EH (cell line): ENCODE measurements at regions not wholly inside any gene's neighbourhood (a gene's known extent, or its start where the extent isn't known, plus 50 kb on each side); places are given as distances from the start of the nearest gene placed in this dataset.
A peak's percentile ranks its signal among the peaks of the same experiment; 100 is the strongest.

Source experiments
- DNase-seq: peaks from one replicate; pipeline ENCODE4 v3.0.0-alpha.2; 2015; ENCODE audit warnings: low read depth

GRCh38 chr16:74094962-74095361 is 201.7 kb upstream of the PSMD7 start:
- no peak for DNase-seq

GRCh38 chr16:74094514-74094913 is 202.1 kb upstream of the PSMD7 start:
- no peak for DNase-seq

GRCh38 chr16:74092336-74092735 is 204.3 kb upstream of the PSMD7 start:
- DNase-seq: no peak

DNA sequence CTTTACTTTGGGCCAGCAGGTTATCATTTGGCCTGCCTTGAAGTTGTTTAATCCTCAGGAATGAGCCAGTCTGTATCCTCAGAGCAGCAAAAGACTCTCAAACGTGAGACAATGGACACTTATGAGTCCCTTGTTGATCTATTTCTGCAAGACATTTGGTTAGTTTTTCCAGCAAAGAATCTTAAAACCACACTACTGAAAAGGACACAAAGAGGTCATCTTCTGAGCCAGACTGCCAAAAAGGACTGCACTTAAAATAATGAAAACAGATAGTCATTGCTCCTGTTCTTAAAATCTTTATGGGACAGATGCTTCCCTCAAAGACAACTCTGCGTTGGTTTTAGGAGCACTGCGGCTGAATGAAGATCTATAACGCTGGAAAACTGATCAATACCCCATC is 205.7 kb upstream of the PSMD7 start:
- no peak for DNase-seq

GRCh38 chr16:74083541-74083940 is 213.1 kb upstream of the PSMD7 start:
- DNase-seq: no peak

GRCh38 chr16:74080311-74080710 is 216.3 kb upstream of the PSMD7 start:
- DNase-seq: no peak

GRCh38 chr16:74079232-74079586 is 217.4 kb upstream of the PSMD7 start:
- DNase-seq: no peak

DNA sequence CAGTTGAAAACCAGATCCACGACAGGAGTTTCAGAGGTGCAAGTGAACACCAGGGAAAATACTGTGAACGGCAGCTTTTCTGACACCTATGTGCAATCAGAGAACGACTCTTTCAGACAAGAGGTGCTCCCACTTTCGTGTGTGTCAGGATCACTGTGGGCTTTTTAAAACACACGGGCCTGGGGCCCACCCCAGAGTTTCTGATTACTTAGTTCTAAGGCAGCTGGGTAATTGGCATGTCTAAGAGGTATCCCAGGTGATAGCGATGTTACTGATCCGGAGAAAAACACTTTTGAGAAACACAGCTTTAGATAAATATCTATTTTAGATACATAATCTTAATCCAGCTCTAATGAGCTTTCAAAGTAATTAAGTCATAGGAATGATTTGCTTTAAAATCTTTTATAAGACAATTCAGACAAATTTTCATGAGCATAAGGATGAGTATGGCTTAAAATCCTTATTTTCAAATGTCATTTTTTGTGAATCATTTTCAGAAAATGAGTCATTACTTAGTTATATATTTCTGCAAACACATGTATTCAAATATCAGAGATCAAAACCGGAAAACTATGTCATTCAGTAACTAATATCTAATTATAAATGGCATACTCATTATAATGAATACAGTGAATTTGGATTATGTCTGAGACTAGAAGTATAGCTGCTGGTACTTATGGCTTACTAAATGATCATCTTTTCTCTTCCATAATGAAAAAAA is 217.9 kb upstream of the PSMD7 start:
- no peak for DNase-seq

DNA sequence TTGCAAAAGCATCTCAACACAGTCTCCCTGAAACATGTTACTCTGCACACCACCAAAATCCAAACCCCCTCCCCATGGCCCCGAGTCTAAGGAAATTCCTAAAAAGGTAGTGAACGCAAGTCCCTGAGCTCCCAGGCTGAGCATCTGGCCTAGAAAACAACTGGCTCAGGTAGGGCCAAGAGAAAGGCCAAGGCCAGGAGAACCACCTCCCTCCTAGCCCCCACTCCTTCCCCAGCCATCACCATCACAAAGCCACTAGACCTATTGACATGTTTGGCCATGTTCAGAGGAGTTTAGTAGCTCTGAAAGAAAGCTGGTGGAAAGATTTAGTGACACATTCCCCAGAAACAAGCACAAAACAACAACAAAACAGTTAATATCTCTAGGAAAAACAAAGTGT is 220.0 kb upstream of the PSMD7 start:
- no peak for DNase-seq

- DNase-seq: no peak
Measured at GRCh38 chr16:74075393-74075792, 221.2 kb upstream of the PSMD7 start.

- DNase-seq: no peak
Measured at GRCh38 chr16:74073456-74073855, 223.2 kb upstream of the PSMD7 start.

DNA sequence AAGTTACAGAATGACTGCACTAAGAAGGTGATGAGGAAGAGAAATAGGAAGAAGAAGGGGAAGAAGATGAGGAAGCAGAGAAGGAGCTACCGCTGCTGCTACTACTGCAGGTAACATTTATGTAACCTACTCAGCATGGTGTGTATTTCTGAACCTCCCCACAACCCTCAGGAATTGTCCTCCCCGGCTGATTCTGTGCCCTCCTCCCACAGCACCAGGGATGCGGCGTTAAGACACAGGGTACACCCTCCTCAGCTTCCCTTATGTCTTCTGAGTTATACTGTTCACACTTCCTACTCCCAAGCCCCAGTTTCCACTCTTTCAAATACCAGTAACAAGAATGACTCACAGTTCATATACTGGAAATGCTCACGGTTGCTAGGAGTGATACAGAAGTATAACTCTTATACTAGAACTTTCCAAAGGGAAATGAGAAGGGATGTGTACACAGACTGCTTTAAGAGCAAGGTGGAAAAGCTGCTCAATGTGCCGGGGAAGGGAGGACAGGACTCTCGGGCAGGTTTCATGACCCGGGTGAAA is 224.5 kb upstream of the PSMD7 start:
- no peak for DNase-seq

DNA sequence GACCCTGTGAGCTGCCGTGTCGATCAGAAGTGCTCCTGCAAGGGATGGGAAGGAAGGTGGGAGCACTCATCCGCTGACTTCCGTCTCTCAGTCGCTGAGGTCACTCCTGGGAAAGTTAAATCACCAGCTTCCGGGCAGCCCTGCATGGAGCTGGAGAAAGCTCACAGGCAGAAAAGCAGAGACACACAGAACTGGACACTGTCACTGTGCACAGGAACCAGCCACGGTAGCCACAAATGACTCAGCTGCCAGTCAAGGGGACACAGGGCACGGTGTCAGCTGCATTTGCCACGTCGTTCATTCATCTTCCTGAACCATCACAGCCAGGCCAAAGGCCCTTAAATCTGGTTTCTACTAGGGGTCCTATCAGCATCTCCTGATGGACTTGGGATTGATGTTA is 226.4 kb upstream of the PSMD7 start:
- no peak for DNase-seq

DNA sequence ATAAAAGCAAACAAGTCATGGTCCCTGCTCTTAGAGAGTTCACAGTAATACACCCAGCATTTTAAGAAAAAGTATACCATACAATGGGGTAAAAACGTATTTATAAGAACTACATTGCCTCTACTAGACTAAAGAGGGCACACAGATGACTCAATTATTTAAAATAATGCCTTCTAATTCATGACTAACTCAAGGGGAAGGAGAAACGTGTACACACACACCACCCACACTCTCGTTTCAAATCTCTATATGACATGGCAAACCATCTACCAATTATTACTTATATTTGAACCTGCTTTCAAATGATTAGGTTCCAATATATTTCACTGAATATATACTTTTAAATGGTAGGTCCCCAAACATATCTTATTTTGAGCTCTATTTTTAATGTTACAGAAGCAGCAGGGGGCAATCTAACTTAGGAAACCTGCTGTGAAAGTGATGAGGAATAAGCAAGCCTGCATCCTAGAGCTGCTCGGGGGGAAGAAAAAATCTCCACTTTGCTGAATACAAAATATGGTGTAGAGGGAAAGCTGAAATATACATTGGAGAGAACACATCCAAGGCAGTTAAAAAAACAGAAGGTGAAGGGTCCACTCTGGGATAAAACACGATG is 232.4 kb upstream of the PSMD7 start:
- DNase-seq: no peak

- DNase-seq: no peak
Measured at GRCh38 chr16:74053826-74054225, 242.8 kb upstream of the PSMD7 start.

- DNase-seq: no peak
Measured at GRCh38 chr16:74053312-74053711, 243.3 kb upstream of the PSMD7 start.

GRCh38 chr16:74052016-74052415 is 244.6 kb upstream of the PSMD7 start:
- DNase-seq: no peak

- DNase-seq: no peak
Measured at GRCh38 chr16:74049027-74049426, 247.6 kb upstream of the PSMD7 start.

GRCh38 chr16:74046524-74046923 is 250.1 kb upstream of the PSMD7 start:
- no peak for DNase-seq

GRCh38 chr16:74045513-74045912 is 251.1 kb upstream of the PSMD7 start:
- DNase-seq: no peak

DNA sequence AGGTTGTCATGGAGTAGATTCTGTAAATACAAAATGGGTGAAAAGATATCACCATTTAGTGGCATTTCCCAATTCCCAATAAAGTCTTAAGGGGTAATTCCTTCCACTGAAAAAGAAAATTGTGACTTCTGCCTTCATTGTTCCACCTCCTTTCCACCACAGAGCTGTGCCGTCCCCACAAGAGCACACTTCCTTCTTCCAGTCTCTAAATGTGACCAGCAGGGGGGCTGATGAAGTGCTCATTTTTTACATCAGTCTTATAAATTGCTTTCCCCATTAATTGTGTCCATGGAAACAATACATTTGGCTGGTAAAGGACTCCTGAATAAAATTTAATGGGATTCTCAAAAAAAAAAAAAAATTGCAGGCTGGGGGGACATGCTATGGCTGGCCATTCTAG is 260.8 kb upstream of the PSMD7 start:
- peak; percentile 2 for DNase-seq

GRCh38 chr16:74034862-74035261 is 261.8 kb upstream of the PSMD7 start:
- DNase-seq: peak; percentile 3

GRCh38 chr16:74034200-74034599 is 262.4 kb upstream of the PSMD7 start:
- no peak for DNase-seq

- DNase-seq: no peak
Measured at GRCh38 chr16:74033441-74033995, 263.1 kb upstream of the PSMD7 start.
